GM18507 (cell line): ENCODE measurements at regions not wholly inside any gene's neighbourhood (a gene's known extent, or its start where the extent isn't known, plus 50 kb on each side); places are given as distances from the start of the nearest gene placed in this dataset.
"Not testable (repeated sequence)": the region's sequence is repeated elsewhere in the genome, so short reads cannot be mapped to it uniquely, and the experiment has no call there.

Experiments used
- DNase-seq: peaks from one replicate; pipeline ENCODE4 v3.0.0; 2011; ENCODE audit warnings: low read depth; ENCODE audit not compliant: insufficient read length; ENCODE audit errors: extremely low spot score
- FAIRE-seq: peaks from 2 replicates; lab custom pipeline; 2011; peaks lifted over from hg19 to GRCh38; lab: Jason Lieb, UNC

DNA sequence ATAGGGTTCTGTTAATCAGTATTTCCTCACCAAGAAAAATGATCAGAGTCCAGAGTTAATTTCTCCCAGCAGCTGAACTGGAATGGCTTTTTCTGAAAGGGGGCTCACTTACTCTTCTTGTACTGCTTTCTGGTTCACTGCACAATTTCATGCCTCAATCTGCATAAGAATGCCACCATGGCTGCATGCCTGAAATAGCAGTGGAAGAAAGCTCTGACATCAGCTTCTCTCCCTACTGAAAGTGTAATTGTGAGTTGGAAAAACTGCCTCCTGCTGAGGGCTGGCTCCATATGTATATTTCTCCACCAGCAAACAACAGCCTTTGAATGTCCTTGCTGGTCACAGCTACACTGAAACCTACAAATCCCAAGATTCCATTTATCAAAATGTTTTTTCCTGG is 1027.2 kb upstream of the GJE1 start:
- DNase-seq: no peak

DNA sequence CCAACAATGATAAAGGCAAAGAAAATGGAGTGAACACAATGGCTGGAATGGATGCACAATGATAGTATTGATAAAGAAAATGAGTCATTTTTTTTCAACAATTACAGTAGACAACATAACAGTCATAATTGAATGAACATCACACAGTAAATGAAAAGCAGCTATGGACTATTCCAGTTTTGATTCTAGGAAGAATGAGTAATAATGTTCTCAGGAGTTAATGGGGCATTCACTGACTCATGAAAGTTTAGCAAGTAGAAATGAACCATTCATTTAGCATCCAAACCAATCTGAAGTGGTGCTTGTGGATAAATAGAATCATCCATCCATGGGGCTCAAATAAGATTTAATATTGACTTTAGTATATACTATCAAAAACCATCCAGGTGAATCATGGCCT is 1029.5 kb upstream of the GJE1 start:
- DNase-seq (no peak), FAIRE-seq (no peak)

More for the DNA sequence above, 1027.2 kb upstream of the GJE1 start:
- FAIRE-seq: no peak

DNA sequence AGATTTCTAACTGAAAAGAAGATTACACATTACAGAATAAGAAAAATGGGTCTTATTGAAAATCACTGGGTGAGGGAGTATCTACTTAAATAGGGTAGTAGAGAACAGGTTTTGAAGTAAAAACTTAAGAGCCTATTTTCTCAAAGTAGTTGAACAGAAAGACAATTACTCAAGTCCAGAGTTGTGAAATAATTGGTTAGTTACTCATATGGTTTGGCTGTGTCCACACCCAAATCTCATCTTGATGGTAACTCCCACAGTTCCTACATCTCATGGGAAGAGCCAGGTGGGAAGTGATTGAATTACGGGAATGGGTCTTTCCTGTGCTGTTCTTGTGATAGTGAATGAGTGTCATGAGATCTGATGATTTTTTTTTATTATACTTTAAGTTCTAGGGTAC is 1035.3 kb upstream of the GJE1 start:
- FAIRE-seq (no peak), DNase-seq (no peak)

DNA sequence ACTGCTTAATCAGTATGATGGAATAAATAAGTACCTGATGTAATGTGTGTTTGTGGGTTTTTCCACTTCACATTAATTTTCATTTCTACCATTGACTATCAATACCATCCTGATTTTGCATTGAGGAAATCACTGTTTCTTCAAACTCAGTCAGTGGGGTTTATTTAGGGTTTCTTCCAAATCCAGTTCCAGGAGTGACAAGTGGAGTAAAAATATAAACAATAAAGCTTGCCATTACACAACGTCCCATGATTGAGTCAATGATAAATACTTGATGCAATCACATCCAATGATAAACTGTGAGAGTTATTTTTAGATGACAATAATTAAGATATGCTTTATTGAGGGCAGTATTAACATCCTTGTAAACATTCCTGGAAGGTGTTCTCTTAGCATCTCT is 1037.4 kb upstream of the GJE1 start:
- no peak for DNase-seq
- no peak for FAIRE-seq

DNA sequence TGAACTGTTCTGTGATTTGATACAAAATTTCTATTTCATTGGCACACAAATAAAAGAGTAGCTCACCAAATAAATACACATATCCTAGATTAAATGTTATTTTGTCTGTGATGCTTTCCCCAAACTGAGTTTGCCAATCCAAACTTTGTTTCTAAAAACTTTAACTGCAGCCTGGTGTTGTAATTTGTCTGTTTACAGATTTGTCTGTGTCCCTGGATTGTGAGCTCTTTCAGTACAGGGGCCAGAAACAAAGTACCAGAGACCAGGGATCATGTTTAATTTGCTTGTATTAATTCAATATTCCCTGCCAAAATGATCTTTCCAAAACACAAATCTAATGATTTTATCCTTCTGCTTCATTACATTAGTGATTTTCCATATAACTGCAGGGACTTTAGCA is 1044.6 kb upstream of the GJE1 start:
- DNase-seq: no peak
- no peak for FAIRE-seq

DNA sequence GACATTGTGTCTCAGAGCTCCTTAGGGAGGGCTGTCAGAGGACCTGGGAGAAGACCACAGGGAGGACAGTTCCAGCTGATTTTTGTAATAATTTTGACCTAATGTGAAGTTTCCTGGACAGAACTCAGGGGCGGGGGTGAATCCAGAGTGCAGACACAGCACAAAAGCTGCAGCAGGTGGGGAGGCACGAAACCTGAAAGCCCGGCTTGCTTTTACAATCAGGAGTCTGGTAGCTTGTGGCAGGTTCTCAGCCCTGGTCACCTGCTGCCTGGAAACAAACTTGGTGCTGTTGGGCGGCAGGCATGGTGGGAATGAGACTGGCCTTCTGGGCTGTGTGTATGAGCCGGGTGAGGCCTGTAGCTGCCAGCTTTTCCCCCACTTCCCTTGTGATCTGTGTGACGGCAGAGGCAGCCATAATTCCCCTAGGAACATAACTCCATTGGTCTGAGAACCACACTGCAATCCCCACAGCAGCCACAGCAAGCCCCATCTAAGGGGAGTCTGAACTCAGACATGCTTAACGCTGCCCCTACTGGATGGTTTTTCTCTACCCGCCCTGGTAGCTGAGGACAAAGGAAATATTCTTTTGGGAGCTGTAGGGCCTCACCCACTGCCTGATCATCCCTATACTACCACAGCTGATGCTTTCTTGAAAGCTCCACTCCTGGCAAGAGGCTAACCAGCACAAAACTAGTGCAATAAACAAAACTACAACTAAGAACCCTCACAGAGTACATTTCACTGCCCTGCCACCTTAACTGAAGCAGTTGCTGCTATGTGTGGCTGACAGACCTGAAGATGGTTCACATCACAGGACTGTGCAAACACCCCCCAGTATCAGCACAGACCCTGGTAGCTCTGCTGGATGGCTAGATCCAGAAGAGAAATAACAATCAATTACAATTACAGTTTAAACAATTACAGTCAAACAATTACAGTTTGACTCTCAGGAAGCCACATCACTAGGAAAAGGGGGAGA is 1055.1 kb upstream of the GJE1 start:
- DNase-seq (no peak), FAIRE-seq (no peak)

DNA sequence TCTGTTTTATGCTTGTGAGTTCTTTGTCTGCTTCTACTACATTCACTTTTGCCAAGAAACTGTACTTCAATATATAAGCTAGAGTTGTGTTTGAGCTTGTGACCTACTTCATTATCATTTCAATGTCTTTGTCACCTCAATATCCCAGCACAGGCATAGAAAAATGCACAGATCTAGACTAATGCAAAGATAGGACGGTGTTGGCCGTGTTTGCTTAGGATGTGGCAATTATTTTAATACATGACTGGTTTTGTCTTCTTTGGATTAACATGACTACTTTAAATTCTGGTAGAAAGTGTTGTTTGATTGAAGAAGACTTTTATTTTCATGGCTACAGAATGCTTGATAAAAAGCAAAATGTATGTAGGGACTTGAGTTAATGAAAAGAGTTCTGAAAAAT is 1075.0 kb upstream of the GJE1 start:
- DNase-seq: no peak
- no peak for FAIRE-seq

DNA sequence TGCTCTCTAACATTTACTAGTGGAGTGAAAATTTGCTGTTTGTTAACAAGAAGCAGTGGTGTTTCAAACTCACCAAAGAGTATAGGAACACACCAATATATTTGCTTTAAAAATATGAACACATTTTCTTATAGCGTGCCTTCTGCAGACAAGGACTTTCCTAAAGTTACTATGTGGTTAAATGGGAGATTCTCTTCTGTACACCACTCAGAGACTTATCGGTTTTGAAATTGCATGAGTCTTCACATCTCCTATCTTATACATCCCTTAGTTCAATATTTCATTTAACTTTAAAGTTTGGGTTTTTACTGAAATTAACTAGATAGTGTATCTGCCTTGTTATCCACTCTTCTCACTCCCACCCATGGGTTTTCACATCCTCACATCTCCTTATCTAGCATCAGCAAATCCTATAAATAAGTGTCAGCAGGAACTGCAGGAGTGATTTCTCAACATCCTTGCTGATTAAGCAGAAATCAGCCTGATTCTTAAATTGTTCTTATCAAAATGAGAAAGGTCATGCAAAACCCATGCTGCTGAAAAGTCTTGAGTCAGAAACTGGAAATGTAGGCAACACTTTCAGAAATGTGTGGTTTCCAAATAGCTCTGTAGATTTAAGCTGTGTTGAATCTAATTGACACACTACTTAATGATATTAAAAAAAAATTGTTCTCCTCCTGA is 1075.6 kb upstream of the GJE1 start:
- FAIRE-seq: no peak
- DNase-seq: no peak

DNA sequence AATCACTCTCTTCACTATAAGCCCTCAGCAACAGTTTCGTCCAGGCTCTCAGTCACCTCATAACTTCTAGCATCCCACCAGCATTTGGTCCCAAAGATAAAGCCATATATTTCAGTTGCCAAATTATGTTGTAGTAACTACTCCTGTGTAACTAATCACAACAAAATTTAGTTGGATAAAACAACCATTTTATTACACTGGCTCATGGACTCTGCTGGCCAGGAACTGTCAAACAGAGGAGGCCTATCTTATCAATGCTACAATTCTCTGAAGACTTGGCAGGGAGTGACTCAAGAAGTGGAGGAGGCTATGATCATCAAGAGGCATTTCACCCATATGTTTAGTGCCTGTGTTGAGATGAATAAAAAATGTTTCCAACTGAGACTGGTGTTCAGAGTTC is 1082.3 kb upstream of the GJE1 start:
- no peak for FAIRE-seq
- DNase-seq: no peak

DNA sequence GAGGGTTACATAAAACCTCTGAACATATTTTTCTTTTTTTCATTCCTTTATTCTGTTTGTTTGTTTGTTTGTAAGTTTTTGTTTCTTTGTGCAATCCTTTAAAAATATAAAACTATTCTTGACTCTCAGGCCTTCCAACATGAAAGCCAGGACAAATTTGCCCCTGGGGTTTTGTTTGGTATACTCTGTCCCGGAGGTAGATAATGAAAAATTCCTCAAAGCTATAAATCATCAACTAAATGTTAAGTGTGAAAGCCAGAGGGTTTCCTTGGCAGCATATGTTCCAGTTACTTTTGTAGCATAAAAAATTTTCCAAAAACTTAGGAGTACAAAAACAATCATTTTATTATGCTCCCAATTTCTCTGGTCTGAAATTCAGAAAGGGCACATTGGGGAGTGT is 1084.3 kb upstream of the GJE1 start:
- DNase-seq (no peak), FAIRE-seq (no peak)

DNA sequence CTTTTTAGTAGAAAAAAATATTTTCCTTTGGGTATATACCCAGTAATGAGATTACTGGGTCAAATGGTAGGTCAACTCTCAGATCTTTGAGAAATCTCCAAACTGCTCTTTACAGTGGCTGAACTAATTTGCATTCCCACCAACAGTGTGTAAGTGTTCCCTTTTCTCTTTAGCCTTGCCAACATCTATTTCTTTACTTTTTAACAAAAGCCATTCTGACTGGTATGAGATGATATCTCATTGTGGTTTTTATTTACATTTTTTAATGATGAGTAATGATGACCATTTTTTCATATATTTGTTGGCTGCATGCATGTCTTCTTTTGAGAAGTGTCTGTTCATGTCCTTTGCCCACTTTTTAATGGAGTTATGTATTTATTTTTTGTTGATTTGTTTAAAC is 1086.2 kb upstream of the GJE1 start:
- DNase-seq, FAIRE-seq: not testable (repeated sequence)

DNA sequence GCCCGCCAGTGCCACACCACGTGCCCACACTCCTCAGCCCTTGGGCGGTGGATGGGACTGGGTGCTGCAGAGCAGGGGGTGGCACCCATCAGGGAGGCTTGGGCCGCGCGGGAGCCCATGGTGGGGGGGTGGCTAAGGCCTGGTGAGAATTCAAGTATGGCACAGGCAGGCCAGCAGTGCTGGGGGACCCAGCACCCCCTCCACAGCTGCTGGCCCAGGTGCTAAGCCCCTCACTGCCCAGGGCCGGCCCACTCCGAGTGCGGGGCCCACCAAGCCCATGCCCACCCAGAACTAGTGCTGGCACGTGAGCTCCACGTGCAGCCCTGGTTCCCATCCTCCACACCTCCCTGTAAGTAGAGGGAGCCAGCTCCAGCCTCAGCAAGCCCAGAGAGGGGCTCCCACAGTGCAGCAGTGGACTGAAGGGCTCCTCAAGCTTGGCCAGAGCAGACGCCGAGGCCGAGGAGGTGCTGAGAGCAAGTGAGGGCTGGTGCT is 1091.1 kb upstream of the GJE1 start:
- FAIRE-seq (no peak), DNase-seq (no peak)

DNA sequence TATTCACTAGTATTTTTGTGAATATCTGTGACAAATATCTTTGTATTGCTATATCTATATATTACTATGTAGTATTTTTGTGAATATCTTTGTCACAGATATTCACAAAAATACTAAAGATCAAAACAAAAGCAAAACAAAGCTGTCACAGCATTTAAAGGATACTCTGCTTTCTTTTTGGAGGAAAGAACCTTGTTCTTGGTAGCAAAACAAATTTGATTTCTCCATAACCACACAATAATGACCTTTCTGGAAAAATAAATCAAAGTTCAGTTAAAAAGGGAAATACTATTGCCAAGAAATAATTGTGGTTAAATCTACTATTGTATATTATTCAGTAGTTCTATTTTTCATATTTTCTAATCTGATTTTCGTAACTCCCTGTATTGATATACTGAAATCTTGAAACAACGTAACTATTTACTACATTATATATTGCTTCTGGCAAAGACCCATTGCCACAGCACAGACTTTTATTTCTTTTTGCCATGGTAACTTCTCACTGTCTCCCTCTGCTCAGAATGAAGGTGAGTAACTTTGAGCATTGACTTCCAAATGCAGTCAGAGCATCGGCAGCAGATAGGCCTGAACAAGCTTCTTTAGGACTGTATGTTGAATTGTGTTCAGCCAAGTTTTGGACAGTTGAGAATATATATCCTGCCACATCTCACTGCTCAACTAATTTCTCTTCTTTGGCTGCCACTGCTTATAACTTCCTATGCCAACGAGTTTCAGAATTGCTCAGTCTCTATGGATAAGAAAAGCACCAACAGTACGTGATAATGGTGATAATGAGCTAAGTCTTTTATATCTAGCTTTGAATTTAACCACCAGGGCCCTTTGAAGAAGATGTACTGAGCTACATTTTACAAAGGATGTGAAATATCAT is 1097.2 kb upstream of the GJE1 start:
- FAIRE-seq (no peak), DNase-seq (no peak)

DNA sequence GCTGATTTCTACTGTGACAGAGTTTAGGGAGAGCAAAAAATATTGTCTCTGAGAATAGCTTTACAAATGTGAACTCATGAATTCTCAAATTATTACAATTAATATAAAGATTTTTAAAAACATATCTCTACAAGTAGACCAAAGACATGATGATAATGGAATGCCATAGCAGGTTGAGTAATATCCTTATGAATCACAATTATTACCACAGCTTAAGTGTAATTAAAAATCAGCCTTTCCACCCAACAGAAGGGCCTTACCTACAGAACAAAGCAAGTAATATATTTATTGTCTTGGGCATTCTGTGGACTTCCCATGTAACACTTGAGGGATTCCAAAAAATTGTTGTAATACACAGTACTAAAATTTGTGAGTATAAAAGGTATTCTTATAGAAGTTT is 1099.6 kb upstream of the GJE1 start:
- DNase-seq (no peak), FAIRE-seq (no peak)

DNA sequence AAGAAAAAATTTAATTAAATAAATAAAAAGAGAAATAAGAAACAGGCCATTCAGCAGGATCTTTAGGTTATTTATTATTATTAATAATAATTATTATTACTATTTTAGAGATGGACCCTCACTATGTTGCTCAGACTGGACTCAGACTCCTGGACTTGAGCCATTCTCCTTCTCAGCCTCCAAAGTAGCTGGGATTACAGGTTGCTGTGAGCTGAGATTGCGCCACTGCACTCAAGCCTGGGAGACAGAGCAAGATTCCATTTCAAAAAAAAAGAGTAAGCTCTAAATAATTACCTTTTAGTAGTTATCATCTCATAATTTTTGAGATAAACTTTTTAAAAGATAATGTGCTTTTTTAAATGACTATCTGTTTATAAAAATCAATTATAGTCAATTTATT is 1102.8 kb upstream of the GJE1 start:
- no peak for DNase-seq
- no peak for FAIRE-seq

DNA sequence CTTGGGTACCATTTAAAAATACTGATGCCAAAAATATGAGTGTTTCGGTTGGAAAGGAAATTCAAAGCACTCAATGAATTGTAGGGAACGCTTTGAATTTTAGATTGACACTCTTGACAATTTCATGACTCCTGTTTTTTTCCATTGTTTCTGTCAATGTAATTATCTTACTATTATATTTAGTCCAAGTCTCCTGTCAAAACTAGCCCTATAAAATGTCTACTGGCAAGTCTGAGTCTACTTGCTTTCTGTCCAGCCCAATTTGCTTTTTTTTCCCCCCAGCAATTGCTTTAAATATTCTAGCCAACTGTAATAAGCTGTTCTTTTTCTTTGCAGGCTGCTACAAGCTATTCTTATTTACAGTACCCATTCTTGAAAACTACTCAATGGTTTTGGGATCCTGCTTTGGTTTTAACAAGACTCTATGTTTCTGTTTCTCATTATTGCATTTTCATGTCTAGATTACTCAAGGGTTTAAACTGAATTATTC is 1103.9 kb upstream of the GJE1 start:
- DNase-seq: no peak
- no peak for FAIRE-seq

DNA sequence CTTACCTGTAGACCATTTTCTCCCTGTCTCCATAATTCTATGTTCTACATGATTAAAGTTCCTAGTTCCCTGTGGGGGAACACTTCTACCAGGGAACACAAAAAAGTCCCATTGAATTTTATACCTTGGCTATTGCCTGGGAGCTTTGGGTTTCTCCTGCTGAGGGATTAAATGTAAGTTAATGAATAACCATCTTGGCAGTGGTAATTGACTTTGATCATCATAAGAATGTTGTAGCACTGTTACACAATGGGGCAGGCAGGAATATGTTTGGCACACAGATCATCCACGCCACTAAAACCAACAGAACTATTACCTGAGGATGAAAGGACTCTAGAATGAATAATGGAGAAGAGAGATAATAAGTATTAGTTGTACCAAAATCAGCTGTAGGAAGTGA is 1106.2 kb upstream of the GJE1 start:
- DNase-seq (no peak), FAIRE-seq (no peak)

DNA sequence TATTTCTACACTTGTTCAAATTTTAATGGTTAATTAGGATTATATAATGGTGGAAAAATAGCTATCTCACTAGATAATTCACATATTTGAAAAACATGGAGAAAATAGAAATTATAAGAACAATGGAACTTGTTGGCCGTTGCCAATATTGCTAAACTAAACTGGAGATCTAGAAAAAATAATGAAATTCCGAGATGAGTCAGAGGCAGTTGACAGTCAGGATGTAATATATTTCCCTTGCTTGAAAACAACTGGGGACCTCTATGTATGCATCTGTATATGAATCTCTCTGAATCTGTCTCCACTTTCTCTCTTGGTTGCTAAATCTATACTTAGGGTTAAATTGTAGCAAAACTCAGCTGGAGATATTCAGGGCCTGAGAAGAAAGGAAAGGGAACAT is 1108.2 kb upstream of the GJE1 start:
- FAIRE-seq (no peak), DNase-seq (no peak)

DNA sequence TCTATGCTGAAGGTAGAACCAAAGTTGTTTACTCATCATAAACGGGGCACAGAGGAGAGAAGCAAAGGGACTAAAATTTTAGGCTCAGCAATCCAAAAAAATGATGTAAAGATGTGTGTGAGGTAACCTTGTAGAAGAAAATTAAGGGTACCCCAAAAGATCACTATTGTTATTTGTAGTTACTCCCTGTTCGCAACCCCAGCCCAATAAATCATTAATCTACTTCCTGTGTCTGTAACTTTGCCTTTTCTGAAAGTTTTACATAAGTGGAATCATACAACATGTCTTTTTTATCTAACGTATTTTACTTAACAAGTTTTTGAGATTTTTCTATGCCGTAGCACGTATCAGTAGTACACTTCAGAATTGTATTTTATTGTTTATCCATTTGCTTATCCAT is 1114.8 kb upstream of the GJE1 start:
- no peak for FAIRE-seq
- DNase-seq: no peak

DNA sequence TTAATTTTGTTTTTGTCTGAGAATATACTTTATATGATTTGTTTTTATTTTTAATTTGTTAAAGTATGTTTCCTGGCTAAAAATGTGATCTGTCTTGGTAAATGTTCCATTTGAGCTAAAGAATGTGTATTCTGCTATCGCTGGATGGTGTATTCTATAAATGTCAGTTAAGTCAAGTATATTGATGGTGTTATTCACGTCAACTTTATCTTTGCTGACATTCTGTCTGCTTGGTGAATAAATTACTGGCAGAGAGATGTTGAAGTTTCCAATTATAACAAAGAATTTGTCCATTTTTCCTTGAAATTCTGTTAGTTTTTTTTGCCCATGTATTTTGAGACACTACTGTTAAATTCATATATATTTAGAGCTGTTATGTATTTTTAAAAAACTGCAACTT is 1131.8 kb upstream of the GJE1 start:
- no peak for FAIRE-seq
- no peak for DNase-seq
